Inferior parietal cortex (tissue), 1 donor: ENCODE measurements at regions not wholly inside any gene's neighbourhood (a gene's known extent, or its start where the extent isn't known, plus 50 kb on each side); places are given as distances from the start of the nearest gene placed in this dataset.
"Not testable (repeated sequence)": the region's sequence is repeated elsewhere in the genome, so short reads cannot be mapped to it uniquely, and the experiment has no call there.

Source experiments
- DNase-seq: peaks from one replicate; pipeline ENCODE4 v3.0.0-alpha.2; 2016; ENCODE audit errors: extremely low spot score

- no peak for DNase-seq
Observed at GRCh38 chr6:43935921-43936439, 166.0 kb downstream of the VEGFA start.

- DNase-seq: no peak
Observed at GRCh38 chr6:43934803-43935602, 165.0 kb downstream of the VEGFA start.

GRCh38 chr6:43934183-43934802, 164.3 kb downstream of the VEGFA start:
- DNase-seq: no peak

- DNase-seq: no peak
Observed at GRCh38 chr6:43933148-43933885, 163.3 kb downstream of the VEGFA start.

- DNase-seq: no peak
Observed at GRCh38 chr6:43932259-43933147, 162.5 kb downstream of the VEGFA start.

GRCh38 chr6:43931201-43931600, 161.2 kb downstream of the VEGFA start:
- DNase-seq: no peak

- no peak for DNase-seq
Observed at GRCh38 chr6:43930440-43931154, 160.6 kb downstream of the VEGFA start.

GRCh38 chr6:43929511-43929910, 159.5 kb downstream of the VEGFA start:
- DNase-seq: no peak

GRCh38 chr6:43927532-43928210, 157.7 kb downstream of the VEGFA start:
- no peak for DNase-seq

GRCh38 chr6:43926634-43927531, 156.9 kb downstream of the VEGFA start:
- peak; percentile 16 for DNase-seq

- not testable (repeated sequence) for DNase-seq
Observed at GRCh38 chr6:43925636-43926139, 155.7 kb downstream of the VEGFA start.

GRCh38 chr6:43924222-43924702, 154.3 kb downstream of the VEGFA start:
- DNase-seq: no peak

- DNase-seq: no peak
Observed at GRCh38 chr6:43923376-43924221, 153.6 kb downstream of the VEGFA start.

GRCh38 chr6:43922426-43923375, 152.7 kb downstream of the VEGFA start:
- no peak for DNase-seq

GRCh38 chr6:43921548-43922425, 151.8 kb downstream of the VEGFA start:
- no peak for DNase-seq

GRCh38 chr6:43921039-43921438, 151.0 kb downstream of the VEGFA start:
- DNase-seq: no peak
